ENCODE measurements at regions not wholly inside any gene's neighbourhood (a gene's known extent, or its start where the extent isn't known, plus 50 kb on each side); places are given as distances from the start of the nearest gene placed in this dataset.
"Not testable (repeated sequence)": the region's sequence is repeated elsewhere in the genome, so short reads cannot be mapped to it uniquely, and the experiment has no call there.

GRCh38 chr7:150169515-150169914 lies 153.6 kb upstream of the LRRC61 start:
- not testable (repeated sequence) for TF ChIP-seq CTCF (IDR thresholded peaks at IDR 0.05); REST (IDR thresholded peaks at IDR 0.05; ENCODE audit: insufficient read depth in 1 of 2, low read depth in 2 of 2, low read length in 1 of 2); POLR2AphosphoS5 (IDR thresholded peaks at IDR 0.05; ENCODE audit: low read depth, low read length); TCF7L2 (IDR thresholded peaks at IDR 0.05; ENCODE audit: low read depth, low read length)

Measured in Panc1 (cell line).